ENCODE measurements at regions not wholly inside any gene's neighbourhood (a gene's known extent, or its start where the extent isn't known, plus 50 kb on each side); places are given as distances from the start of the nearest gene placed in this dataset.
"Not testable (repeated sequence)": the region's sequence is repeated elsewhere in the genome, so short reads cannot be mapped to it uniquely, and the experiment has no call there.

GRCh38 chr1:146306651-146307050, 77.8 kb upstream of the NOTCH2NLA start:
- H3K27me3 ChIP-seq (ENCODE audit: insufficient read depth, insufficient read length); H3K9me3 ChIP-seq (ENCODE audit: insufficient read depth, low read length); DNase-seq (ENCODE audit: low read depth, low spot score); H3K4me1 ChIP-seq (ENCODE audit: insufficient read depth, insufficient read length); H3K9ac ChIP-seq (ENCODE audit: insufficient read length, low read depth); H3K36me3 ChIP-seq (ENCODE audit: insufficient read depth, insufficient read length, low read length); H3K4me3 ChIP-seq (ENCODE audit: insufficient read length, low read depth): not testable (repeated sequence)

GRCh38 chr1:146305442-146305841, 76.6 kb upstream of the NOTCH2NLA start:
- not testable (repeated sequence) for DNase-seq (ENCODE audit: low read depth, low spot score); H3K9ac ChIP-seq (ENCODE audit: insufficient read length, low read depth); H3K4me3 ChIP-seq (ENCODE audit: insufficient read length, low read depth); H3K4me1 ChIP-seq (ENCODE audit: insufficient read depth, insufficient read length); H3K9me3 ChIP-seq (ENCODE audit: insufficient read depth, low read length); H3K27me3 ChIP-seq (ENCODE audit: insufficient read depth, insufficient read length); H3K36me3 ChIP-seq (ENCODE audit: insufficient read depth, insufficient read length, low read length)

GRCh38 chr1:146298575-146298897, 69.7 kb upstream of the NOTCH2NLA start:
- H3K27me3 ChIP-seq (ENCODE audit: insufficient read depth, insufficient read length); H3K4me1 ChIP-seq (ENCODE audit: insufficient read depth, insufficient read length); H3K9me3 ChIP-seq (ENCODE audit: insufficient read depth, low read length); DNase-seq (ENCODE audit: low read depth, low spot score); H3K9ac ChIP-seq (ENCODE audit: insufficient read length, low read depth); H3K36me3 ChIP-seq (ENCODE audit: insufficient read depth, insufficient read length, low read length); H3K4me3 ChIP-seq (ENCODE audit: insufficient read length, low read depth): not testable (repeated sequence)

- not testable (repeated sequence) for H3K9ac ChIP-seq (ENCODE audit: insufficient read length, low read depth); H3K27me3 ChIP-seq (ENCODE audit: insufficient read depth, insufficient read length); H3K4me1 ChIP-seq (ENCODE audit: insufficient read depth, insufficient read length); H3K9me3 ChIP-seq (ENCODE audit: insufficient read depth, low read length); H3K4me3 ChIP-seq (ENCODE audit: insufficient read length, low read depth); DNase-seq (ENCODE audit: low read depth, low spot score); H3K36me3 ChIP-seq (ENCODE audit: insufficient read depth, insufficient read length, low read length)
Measured at GRCh38 chr1:146297781-146298574, 69.2 kb upstream of the NOTCH2NLA start.

- not testable (repeated sequence) for H3K4me3 ChIP-seq (ENCODE audit: insufficient read length, low read depth); H3K9me3 ChIP-seq (ENCODE audit: insufficient read depth, low read length); DNase-seq (ENCODE audit: low read depth, low spot score)
Measured at GRCh38 chr1:146292940-146293936, 64.4 kb upstream of the NOTCH2NLA start.

GRCh38 chr1:146292424-146292823, 63.6 kb upstream of the NOTCH2NLA start:
- not testable (repeated sequence) for DNase-seq (ENCODE audit: low read depth, low spot score); H3K9me3 ChIP-seq (ENCODE audit: insufficient read depth, low read length); H3K27me3 ChIP-seq (ENCODE audit: insufficient read depth, insufficient read length); H3K4me3 ChIP-seq (ENCODE audit: insufficient read length, low read depth); H3K9ac ChIP-seq (ENCODE audit: insufficient read length, low read depth); H3K36me3 ChIP-seq (ENCODE audit: insufficient read depth, insufficient read length, low read length); H3K4me1 ChIP-seq (ENCODE audit: insufficient read depth, insufficient read length)

More at GRCh38 chr1:146292940-146293936, 64.4 kb upstream of the NOTCH2NLA start:
- not testable (repeated sequence) for H3K9ac ChIP-seq (ENCODE audit: insufficient read length, low read depth); H3K36me3 ChIP-seq (ENCODE audit: insufficient read depth, insufficient read length, low read length); H3K27me3 ChIP-seq (ENCODE audit: insufficient read depth, insufficient read length); H3K4me1 ChIP-seq (ENCODE audit: insufficient read depth, insufficient read length)

GRCh38 chr1:146287881-146288280, 59.1 kb upstream of the NOTCH2NLA start:
- not testable (repeated sequence) for H3K4me3 ChIP-seq (ENCODE audit: insufficient read length, low read depth); H3K9ac ChIP-seq (ENCODE audit: insufficient read length, low read depth); H3K36me3 ChIP-seq (ENCODE audit: insufficient read depth, insufficient read length, low read length); DNase-seq (ENCODE audit: low read depth, low spot score); H3K9me3 ChIP-seq (ENCODE audit: insufficient read depth, low read length); H3K27me3 ChIP-seq (ENCODE audit: insufficient read depth, insufficient read length); H3K4me1 ChIP-seq (ENCODE audit: insufficient read depth, insufficient read length)

GRCh38 chr1:146284760-146285159, 55.9 kb upstream of the NOTCH2NLA start:
- H3K9me3 ChIP-seq (ENCODE audit: insufficient read depth, low read length); H3K27me3 ChIP-seq (ENCODE audit: insufficient read depth, insufficient read length); DNase-seq (ENCODE audit: low read depth, low spot score); H3K36me3 ChIP-seq (ENCODE audit: insufficient read depth, insufficient read length, low read length); H3K4me3 ChIP-seq (ENCODE audit: insufficient read length, low read depth); H3K9ac ChIP-seq (ENCODE audit: insufficient read length, low read depth); H3K4me1 ChIP-seq (ENCODE audit: insufficient read depth, insufficient read length): not testable (repeated sequence)

GRCh38 chr1:146283527-146283880, 54.7 kb upstream of the NOTCH2NLA start:
- H3K9me3 ChIP-seq (ENCODE audit: insufficient read depth, low read length); H3K36me3 ChIP-seq (ENCODE audit: insufficient read depth, insufficient read length, low read length); H3K4me1 ChIP-seq (ENCODE audit: insufficient read depth, insufficient read length): not testable (repeated sequence)

GRCh38 chr1:146282807-146283526, 54.1 kb upstream of the NOTCH2NLA start:
- not testable (repeated sequence) for H3K9ac ChIP-seq (ENCODE audit: insufficient read length, low read depth); H3K36me3 ChIP-seq (ENCODE audit: insufficient read depth, insufficient read length, low read length); H3K9me3 ChIP-seq (ENCODE audit: insufficient read depth, low read length); H3K27me3 ChIP-seq (ENCODE audit: insufficient read depth, insufficient read length); DNase-seq (ENCODE audit: low read depth, low spot score); H3K4me1 ChIP-seq (ENCODE audit: insufficient read depth, insufficient read length); H3K4me3 ChIP-seq (ENCODE audit: insufficient read length, low read depth)

More at GRCh38 chr1:146283527-146283880, 54.7 kb upstream of the NOTCH2NLA start:
- not testable (repeated sequence) for H3K4me3 ChIP-seq (ENCODE audit: insufficient read length, low read depth); H3K9ac ChIP-seq (ENCODE audit: insufficient read length, low read depth); H3K27me3 ChIP-seq (ENCODE audit: insufficient read depth, insufficient read length); DNase-seq (ENCODE audit: low read depth, low spot score)

- H3K9ac ChIP-seq (ENCODE audit: insufficient read length, low read depth); DNase-seq (ENCODE audit: low read depth, low spot score); H3K36me3 ChIP-seq (ENCODE audit: insufficient read depth, insufficient read length, low read length); H3K27me3 ChIP-seq (ENCODE audit: insufficient read depth, insufficient read length); H3K4me3 ChIP-seq (ENCODE audit: insufficient read length, low read depth); H3K4me1 ChIP-seq (ENCODE audit: insufficient read depth, insufficient read length); H3K9me3 ChIP-seq (ENCODE audit: insufficient read depth, low read length): not testable (repeated sequence)
Measured at GRCh38 chr1:146281522-146281921, 52.7 kb upstream of the NOTCH2NLA start.
